Small intestine (tissue), 7 donors: ENCODE measurements at regions not wholly inside any gene's neighbourhood (a gene's known extent, or its start where the extent isn't known, plus 50 kb on each side); places are given as distances from the start of the nearest gene placed in this dataset.

Experiments used
- DNase-seq, 2 donors: peaks; one replicate each; pipeline versions ENCODE4 v3.0.0 to v3.0.0-alpha.2; 2013
- FAIRE-seq: peaks from 2 replicates; lab custom pipeline; 2012; peaks lifted over from hg19 to GRCh38; lab: Jason Lieb, UNC
- H3K27ac ChIP-seq, 3 donors: one replicate each; pipeline ENCODE4 v1.5.1; 2013; ENCODE audit warnings: low read length in 2 of 3, mild to moderate bottlenecking in 2 of 3, control low read depth in 1 of 3, inconsistent platforms in 1 of 3, low read depth in 1 of 3, moderate library complexity in 1 of 3
- H3K27me3 ChIP-seq, 3 donors: one replicate each; pipeline ENCODE4 v1.6.1; 2013; ENCODE audit warnings: low read length in 3 of 3, inconsistent platforms in 1 of 3; ENCODE audit not compliant: control insufficient read depth in 3 of 3, insufficient read depth in 3 of 3
- H3K36me3 ChIP-seq, 3 donors: one replicate each; pipeline ENCODE4 v1.6.1; 2013; ENCODE audit warnings: low read length in 3 of 3, inconsistent platforms in 1 of 3, low read depth in 1 of 3, mild to moderate bottlenecking in 1 of 3, moderate library complexity in 1 of 3; ENCODE audit not compliant: control insufficient read depth in 3 of 3, insufficient read depth in 2 of 3
- H3K4me1 ChIP-seq, 3 donors: one replicate each; pipeline ENCODE4 v1.6.1; 2013; ENCODE audit warnings: low read length in 2 of 3, inconsistent platforms in 1 of 3, low read depth in 1 of 3, mild to moderate bottlenecking in 1 of 3, moderate library complexity in 1 of 3; ENCODE audit not compliant: control insufficient read depth in 3 of 3, insufficient read depth in 2 of 3
- H3K4me3 ChIP-seq, 3 donors: one replicate each; pipeline ENCODE4 v1.5.1; 2013; ENCODE audit warnings: low read length in 3 of 3, control low read depth in 1 of 3, inconsistent platforms in 1 of 3, low read depth in 1 of 3, mild to moderate bottlenecking in 1 of 3, moderate library complexity in 1 of 3
- H3K9me3 ChIP-seq, 2 donors: one replicate each; pipeline ENCODE4 v1.6.1; 2013; ENCODE audit warnings: low read depth in 1 of 2, low read length in 1 of 2; ENCODE audit not compliant: control insufficient read depth in 2 of 2, insufficient read depth in 1 of 2
- WGBS, 3 donors: extraction: QIAGEN DNeasy Blood & Tissue Kit; methylation state at CpG; one replicate each; pipeline ENCODE4 v1.1.7; 2013; 5-methylcytosine and 5-hydroxymethylcytosine counted together
- donor health status: healthy with polysubstance abuse.
- donor health status: control.
- donor health status: control.
- donor health status: Bipolar disorder and iron deficiency.
- donor health status: healthy.

GRCh38 chr5:86329318-86329717 is 288.4 kb upstream of the COX7C start:
- no peaks in the 10 kb centered on the region for H3K9me3 ChIP-seq
- no peak for FAIRE-seq
- no peak for DNase-seq
- H3K27ac ChIP-seq, result no peak overlapping the region
- no peak overlapping the region for H3K4me3 ChIP-seq
- H3K4me1 ChIP-seq, result no peaks in the 10 kb centered on the region
- no peaks in the 10 kb centered on the region for H3K27me3 ChIP-seq
- WGBS, 3 donors, result 48 to 68% (median 52%) methylated on average over 1 of the region's 1 CpG
- no peaks in the 10 kb centered on the region for H3K36me3 ChIP-seq

- Histone ChIP-seq H3K9me3 (no peaks in the 10 kb centered on the region), H3K27ac (no peak overlapping the region), H3K4me3 (no peak overlapping the region), H3K36me3 (no peaks in the 10 kb centered on the region), H3K4me1 (no peaks in the 10 kb centered on the region), H3K27me3 (no peaks in the 10 kb centered on the region)
- FAIRE-seq (no peak), DNase-seq (no peak)
- WGBS, 3 donors, result 79 to 90% (median 79%) methylated on average over 2 of the region's 2 CpGs
These were observed 287.0 kb upstream of the COX7C start for GRCh38 chr5:86330736-86331135.

- FAIRE-seq (peak; percentile 39), DNase-seq (no peak)
- Histone ChIP-seq H3K27me3 (no peaks in the 10 kb centered on the region), H3K36me3 (no peaks in the 10 kb centered on the region), H3K9me3 (no peaks in the 10 kb centered on the region), H3K4me3 (no peak overlapping the region), H3K4me1 (no peaks in the 10 kb centered on the region), H3K27ac (no peak overlapping the region)
- WGBS, 3 donors, result 64 to 71% (median 68%) methylated on average over 1 of the region's 1 CpG
These were observed 284.9 kb upstream of the COX7C start for GRCh38 chr5:86332851-86333250.

DNA sequence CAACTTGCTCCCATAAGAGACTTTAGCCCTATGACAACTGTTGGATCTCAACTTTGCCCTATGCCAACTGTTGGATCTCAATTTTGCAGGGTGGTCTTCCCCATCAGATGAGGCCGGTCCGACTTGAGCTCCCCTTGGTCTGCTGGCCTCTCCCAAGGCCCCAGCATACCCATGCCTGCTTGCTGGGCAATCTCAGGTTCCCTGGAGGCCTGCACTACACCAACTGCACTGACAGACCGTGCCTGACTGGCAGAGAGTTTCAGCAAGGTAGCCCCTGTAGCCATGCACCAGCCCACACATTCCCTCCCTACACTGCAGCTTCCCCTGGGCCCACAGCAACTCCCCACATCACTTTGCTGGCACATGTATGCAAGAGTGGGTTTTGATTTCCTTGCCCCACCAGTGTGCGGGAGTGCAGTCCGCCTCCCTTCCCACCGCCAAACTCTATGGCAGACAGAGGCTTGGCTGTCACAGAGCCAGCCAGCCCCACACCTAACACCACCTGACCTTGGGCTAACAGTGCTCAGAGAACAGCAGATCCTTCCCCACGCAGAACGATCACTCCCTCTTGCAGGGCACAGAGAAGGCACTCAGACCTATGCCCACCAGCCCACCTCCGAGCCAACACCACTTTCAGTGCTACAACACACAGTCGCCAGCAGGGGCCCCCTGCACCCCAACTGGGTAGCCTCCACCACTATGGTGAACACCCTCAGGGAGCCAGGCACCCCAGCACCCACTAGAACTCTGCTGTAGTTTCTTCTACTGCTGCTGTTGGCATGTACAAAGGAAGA is 279.9 kb upstream of the COX7C start:
- Histone ChIP-seq H3K4me3 (no peak overlapping the region), H3K27ac (no peak overlapping the region), H3K36me3 (no peaks in the 10 kb centered on the region), H3K4me1 (no peaks in the 10 kb centered on the region), H3K9me3 (no peaks in the 10 kb centered on the region), H3K27me3 (no peaks in the 10 kb centered on the region)
- 74 to 86% (median 79%) methylated on average over 10 of the region's 10 CpGs for WGBS, 3 donors
- DNase-seq (no peak), FAIRE-seq (no peak)

- Histone ChIP-seq H3K36me3 (no peaks in the 10 kb centered on the region), H3K4me3 (no peak overlapping the region), H3K4me1 (no peaks in the 10 kb centered on the region), H3K27me3 (no peaks in the 10 kb centered on the region), H3K27ac (no peak overlapping the region), H3K9me3 (no peaks in the 10 kb centered on the region)
- no peak for DNase-seq
- FAIRE-seq, result no peak
- 39 to 73% (median 67%) methylated on average over 2 of the region's 2 CpGs for WGBS, 3 donors
These were observed 263.1 kb upstream of the COX7C start for GRCh38 chr5:86354664-86355063.

DNA sequence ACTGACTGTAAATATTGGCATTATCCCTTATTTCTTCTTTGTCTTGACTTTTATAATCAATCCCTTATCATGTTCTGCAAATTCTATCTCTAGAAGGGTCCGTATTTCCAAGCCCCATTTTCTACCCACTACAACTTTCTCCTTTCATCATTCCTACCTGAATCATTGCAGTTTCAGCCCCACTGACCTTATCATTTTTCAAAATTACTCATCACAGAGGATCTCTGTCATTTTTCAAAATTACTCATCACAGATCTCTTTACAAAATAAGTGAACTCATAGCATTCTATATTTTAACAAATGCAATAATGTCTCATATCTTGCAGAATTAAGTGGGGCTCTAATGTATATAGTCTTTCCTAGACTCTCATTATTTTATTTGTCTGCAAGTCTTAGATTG is 256.9 kb upstream of the COX7C start:
- no peaks in the 10 kb centered on the region for H3K9me3 ChIP-seq
- no peaks in the 10 kb centered on the region for H3K27me3 ChIP-seq
- no peak overlapping the region for H3K27ac ChIP-seq
- FAIRE-seq (no peak), DNase-seq (no peak)
- H3K36me3 ChIP-seq, result no peaks in the 10 kb centered on the region
- H3K4me1 ChIP-seq, result no peaks in the 10 kb centered on the region
- no peak overlapping the region for H3K4me3 ChIP-seq
- 18 to 49% (median 20%) methylated on average over 1 of the region's 1 CpG for WGBS, 3 donors

DNA sequence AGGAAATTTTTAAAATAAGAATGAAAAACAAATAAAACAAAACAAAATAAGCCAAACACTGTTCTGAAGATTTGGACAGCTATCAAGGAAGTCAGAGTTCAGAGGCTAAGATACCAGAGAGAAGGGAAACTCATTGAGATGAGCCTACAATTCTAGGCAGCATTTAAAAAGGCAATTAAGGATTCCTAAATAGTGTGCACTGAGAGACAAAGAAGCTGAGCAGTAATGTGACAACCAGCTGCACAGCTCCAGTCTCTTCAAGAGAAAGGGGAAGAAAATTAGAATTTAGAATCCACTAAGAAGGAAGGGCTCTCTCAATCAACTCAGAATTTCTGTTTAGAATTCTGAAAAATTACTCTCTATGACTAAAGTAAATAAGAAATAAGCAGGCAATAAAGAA is 246.7 kb upstream of the COX7C start:
- no peaks in the 10 kb centered on the region for H3K9me3 ChIP-seq
- no peak for DNase-seq
- no peaks in the 10 kb centered on the region for H3K27me3 ChIP-seq
- no peaks in the 10 kb centered on the region for H3K36me3 ChIP-seq
- H3K4me3 ChIP-seq, result no peak overlapping the region
- H3K4me1 ChIP-seq, result no peaks in the 10 kb centered on the region
- no peak overlapping the region for H3K27ac ChIP-seq
- FAIRE-seq, result no peak

GRCh38 chr5:86374611-86375010 is 243.1 kb upstream of the COX7C start:
- no peak overlapping the region for H3K4me3 ChIP-seq
- no peaks in the 10 kb centered on the region for H3K36me3 ChIP-seq
- DNase-seq (no peak), FAIRE-seq (no peak)
- 65 to 80% (median 79%) methylated on average over 3 of the region's 3 CpGs for WGBS, 3 donors
- H3K9me3 ChIP-seq, result no peaks in the 10 kb centered on the region
- H3K27me3 ChIP-seq, result no peaks in the 10 kb centered on the region
- H3K4me1 ChIP-seq, result no peaks in the 10 kb centered on the region
- H3K27ac ChIP-seq, result no peak overlapping the region

GRCh38 chr5:86376214-86376613 is 241.5 kb upstream of the COX7C start:
- DNase-seq (no peak), FAIRE-seq (no peak)
- Histone ChIP-seq H3K36me3 (no peaks in the 10 kb centered on the region), H3K9me3 (no peaks in the 10 kb centered on the region), H3K4me1 (no peaks in the 10 kb centered on the region), H3K27ac (no peak overlapping the region), H3K27me3 (no peaks in the 10 kb centered on the region), H3K4me3 (no peak overlapping the region)
- WGBS, 3 donors, result 88 to 92% (median 92%) methylated on average over 3 of the region's 3 CpGs
